NCI-H128 (cell line): ENCODE measurements at regions not wholly inside any gene's neighbourhood (a gene's known extent, or its start where the extent isn't known, plus 50 kb on each side); places are given as distances from the start of the nearest gene placed in this dataset.

Source experiments
- DNase-seq: peaks from one replicate; lab custom pipeline; 2025; ENCODE audit not compliant: unreplicated experiment; lab: John Stamatoyannopoulos, UW

DNA sequence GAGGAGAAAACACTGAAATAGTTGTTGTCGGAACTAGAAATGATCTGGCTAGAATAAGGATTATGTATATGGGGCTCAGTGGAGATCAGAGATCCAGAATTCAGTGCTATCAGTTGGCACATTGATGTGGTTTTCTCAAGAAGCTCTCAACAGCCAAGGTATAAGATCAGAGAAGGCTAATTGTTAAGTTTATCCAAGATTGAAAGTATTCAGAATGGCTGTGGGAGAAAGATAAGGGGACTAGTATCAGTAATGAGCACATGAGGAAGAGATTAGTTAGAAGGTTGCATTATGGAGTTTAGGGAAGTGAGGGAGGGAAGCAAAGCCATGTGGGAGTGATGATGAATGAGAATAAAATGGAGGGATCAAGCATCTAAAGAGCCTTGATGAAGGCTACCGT lies 128.1 kb upstream of the MIS18BP1 start:
- DNase-seq = no peak

DNA sequence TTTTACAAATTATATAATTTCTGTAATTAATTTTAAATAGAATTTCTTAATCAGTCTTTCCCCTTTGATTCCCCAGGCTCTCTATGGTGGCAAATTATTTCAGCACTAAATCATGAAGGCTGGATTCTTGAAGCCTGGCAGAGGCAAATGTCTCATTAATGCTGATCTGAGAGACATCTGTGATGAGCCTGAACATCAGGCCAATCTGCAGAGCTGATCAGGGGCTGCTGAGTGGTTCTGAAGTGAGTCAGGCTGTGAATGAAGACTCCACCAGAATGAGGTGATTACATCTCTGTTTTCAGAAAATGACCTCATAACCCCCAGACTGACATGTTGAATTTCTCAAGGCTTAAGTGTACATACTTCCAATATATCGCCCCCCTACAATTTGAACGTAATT lies 124.2 kb upstream of the MIS18BP1 start:
- DNase-seq = no peak

DNA sequence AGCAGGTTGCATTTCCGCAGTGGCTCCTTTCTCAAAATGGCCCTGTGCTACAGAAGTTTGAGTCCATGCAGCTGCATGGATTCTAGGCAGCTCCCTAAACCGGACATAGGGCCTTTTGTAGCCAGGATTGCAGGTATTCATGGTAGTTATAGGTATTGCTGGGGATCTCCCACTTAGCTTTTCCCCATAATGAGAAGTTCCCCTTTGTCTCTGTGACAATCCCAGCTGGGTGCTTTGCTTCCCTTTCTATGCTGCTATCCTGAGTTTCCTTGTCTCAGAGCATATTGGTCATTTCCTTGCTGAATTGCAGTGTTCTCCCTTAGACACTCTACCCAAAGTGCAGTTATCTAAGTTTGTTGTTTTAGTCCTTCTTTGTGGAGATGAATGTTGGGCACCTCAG lies 120.9 kb upstream of the MIS18BP1 start:
- no peak for DNase-seq

DNA sequence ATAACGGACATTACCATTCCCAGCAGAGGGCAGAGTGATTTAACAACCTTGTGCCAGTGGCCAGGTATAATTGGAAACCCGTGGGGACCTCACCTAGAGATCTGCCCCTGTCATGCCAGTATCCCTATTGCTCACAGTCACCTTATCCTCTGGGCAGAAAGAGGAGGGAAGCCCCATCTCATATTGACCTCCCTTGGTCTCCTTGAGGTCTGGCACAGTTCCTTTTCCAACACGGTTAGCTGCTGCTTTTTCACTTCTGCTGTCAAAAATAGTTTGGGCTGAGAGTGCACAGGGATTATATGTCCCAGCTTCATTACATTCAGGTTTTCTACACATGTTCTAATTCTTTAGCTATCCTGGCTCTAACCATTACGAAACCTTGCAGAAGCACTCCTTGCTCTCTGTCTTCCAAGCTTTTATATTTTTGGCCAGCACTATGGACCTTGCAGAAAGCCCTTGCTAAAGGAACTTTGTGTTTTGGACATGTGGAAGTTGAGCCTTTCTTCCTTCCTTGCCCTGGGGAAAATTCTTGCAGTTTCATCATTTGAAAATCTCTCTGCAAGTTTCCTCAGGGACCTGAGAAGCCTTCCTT lies 111.7 kb upstream of the MIS18BP1 start:
- no peak for DNase-seq

DNA sequence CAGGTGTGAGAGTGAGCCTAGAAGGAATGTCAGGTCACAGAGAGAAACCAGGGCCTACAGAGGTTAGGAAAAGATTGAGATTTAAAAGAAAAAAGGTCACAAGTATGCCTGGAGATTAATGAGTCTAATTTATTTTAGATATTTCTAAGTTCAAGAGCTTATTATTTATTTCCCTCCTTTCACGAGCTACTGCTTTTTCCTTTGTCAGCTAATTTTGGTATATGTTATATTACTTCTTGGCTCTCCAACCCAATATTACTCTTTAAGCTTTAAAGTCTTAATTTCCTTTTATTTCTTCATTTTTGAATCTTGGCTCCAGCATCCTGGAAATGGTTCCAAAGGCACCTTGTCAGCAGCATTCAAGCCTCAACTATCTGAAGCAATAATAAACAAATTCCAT lies 109.5 kb upstream of the MIS18BP1 start:
- no peak for DNase-seq

DNA sequence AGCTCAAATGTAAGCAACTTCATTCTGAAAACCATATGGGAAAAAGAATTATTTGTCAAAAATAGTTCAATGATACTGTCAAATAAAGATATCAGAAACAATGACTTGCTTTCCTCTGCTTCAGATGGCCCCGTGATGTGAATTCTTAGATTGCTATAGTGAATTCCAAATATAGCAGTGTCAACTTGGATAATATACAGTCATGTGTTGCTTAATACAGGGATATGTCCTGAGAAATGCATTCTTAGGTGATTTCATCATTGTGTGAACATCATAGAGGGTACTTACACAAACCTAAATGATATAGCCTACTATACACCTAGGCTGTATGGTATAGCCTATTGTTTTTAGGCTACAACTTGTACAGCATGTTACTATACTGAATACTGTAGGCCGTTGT lies 108.7 kb upstream of the MIS18BP1 start:
- no peak for DNase-seq

DNA sequence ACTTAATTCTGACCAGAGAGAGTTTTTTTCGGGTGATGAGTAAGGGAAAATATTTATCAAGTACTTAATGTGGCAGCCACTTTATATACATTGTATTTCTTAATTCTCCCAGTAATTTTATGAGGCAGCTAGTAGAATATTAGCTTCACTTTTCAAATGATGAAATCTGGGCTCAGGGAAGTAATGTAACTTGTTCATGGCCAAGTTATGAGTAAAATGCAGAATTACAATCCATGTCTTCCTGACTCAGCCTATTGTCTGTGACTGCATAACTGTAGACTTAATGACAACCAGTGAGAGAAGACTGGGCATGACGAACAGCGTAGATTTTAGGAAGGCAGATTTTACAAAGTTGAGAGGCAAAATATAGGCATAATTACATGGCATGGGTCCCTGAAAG lies 106.7 kb upstream of the MIS18BP1 start:
- DNase-seq = no peak

DNA sequence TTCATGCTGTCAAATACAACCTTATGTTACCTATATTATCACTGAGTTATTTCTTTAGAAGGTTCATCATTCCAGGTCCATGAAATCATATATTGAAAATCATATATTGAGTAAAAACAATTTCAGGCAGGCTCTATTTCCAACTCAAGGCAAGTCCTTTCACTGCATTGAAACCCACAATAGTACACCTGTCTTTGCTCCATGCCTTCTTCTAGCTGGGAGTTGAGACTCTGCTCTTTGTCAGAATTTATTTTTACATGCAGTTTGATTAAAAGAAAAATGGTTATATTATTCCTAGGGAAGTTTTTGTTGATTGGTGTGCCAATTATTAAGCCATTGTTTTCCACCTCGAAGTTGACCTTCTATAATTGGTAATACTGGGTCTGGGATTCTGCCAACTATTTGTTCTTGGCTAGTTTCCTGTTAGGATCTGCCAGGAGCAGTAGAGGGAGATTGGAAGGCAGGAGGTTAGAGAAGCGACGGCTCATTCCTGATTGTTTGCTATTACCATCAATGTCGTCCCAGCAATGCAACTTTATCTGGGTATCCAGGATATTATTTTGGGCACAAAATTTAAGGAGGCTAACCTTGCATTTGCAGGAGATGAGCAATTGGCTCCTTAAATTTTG lies 79.5 kb upstream of the MIS18BP1 start:
- no peak for DNase-seq

DNA sequence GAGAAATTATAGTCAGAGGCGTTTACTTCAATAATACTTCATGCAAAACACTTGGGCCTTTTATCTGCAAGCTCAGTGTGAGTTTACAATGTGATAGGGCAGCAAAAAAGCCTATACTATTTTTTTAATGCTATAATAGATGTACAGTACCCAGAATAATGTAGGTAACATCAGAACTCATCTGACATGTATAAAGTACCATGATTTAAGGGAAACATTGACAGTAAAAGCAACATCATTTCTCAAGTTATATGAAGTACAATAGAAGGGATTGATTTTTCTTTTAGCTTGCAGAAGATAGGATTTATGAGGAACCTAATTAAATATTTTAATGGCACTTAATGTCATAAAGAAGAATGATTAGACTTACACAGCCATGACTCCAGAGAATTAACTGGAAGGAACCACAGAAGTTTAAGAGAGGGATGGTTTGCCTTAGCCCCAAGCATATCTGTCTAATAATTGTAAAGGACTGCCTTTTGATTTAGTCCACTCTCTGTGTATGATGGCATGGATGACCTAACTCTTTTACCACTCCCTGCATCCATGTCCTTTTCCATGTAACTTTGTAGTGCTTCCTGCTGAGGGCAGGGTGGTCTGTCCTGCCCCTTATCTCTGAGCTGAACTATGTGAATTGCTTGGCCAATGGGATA lies 55.9 kb upstream of the MIS18BP1 start:
- no peak for DNase-seq
